ENCODE measurements at regions not wholly inside any gene's neighbourhood (a gene's known extent, or its start where the extent isn't known, plus 50 kb on each side); places are given as distances from the start of the nearest gene placed in this dataset.

DNA sequence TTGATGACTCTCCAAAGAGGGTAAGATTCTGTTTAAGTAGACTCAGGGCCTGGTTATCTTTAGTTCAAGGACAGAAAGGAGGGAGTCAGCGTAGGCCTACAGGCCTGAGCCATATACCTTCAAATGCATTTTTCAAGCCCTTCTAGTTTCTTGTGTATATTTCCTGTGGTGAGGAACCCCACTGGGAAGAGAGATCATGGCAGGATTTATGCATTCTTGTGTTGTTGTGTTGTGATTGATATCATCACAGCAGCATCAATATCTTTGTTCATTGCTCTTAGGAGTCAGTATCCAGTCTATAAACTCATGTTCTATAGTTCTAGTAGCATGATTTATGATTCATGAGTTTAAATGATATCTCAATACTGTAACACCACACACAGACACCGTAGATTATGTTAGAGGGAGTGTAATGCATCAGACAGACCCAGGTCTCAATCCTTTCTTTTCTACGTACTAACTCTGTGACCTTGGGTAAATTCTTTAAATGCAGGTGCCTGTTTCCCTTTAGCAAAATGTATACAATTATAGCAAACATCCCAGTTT is 427.5 kb downstream of the PDCD6IP start:
- no peak for TF ChIP-seq POLR2A (IDR thresholded peaks at IDR 0.05; ENCODE audit: low read depth, low read length)
- TF ChIP-seq TAF1 (IDR thresholded peaks at IDR 0.05; ENCODE audit: low read depth, low read length), result no peak
- no peak for TF ChIP-seq SPI1 (IDR thresholded peaks at IDR 0.05; ENCODE audit: low read depth, low read length)
- no peak for TF ChIP-seq POLR2AphosphoS5 (IDR thresholded peaks at IDR 0.05; ENCODE audit: low read depth, low read length)
